ENCODE measurements at regions not wholly inside any gene's neighbourhood (a gene's known extent, or its start where the extent isn't known, plus 50 kb on each side); places are given as distances from the start of the nearest gene placed in this dataset.
"Not testable (repeated sequence)": the region's sequence is repeated elsewhere in the genome, so short reads cannot be mapped to it uniquely, and the experiment has no call there.

DNA sequence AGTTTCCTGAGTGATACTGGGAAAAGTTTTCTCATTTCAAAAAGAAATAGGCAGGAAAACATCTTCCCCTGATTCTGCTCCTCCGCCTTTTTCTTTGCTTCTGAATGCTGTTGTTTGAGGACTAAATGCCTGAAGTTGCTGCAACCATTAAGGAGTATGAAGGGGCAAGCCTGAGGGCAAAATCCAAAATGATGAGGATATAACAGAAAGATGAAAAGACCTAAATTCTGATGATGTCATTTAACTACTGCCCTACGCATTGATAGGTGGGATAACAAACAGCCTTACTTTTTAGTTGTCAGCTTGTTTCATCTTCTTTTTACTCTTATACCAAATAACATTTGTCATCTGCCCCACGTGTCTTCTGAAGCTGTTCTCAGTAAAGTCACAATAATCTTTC, 474.6 kb upstream of the MMS22L start:
- H3K27me3 ChIP-seq (ENCODE audit: insufficient read depth, low read length), result no peaks in the 10 kb centered on the region
- intact Hi-C loops (cut with micrococcal nuclease), result no loop called here
- Mint-ChIP-seq H3K36me3 (no peaks in the 10 kb centered on the region), H3K4me1 (no peaks in the 10 kb centered on the region), H3K4me3 (no peak overlapping the region), H3K27ac (no peak overlapping the region), H3K9me3 (peaks cover 0 to 5% (median 2%) of the 10 kb centered on the region in 8 donors), H3K27me3 (no peaks in the 10 kb centered on the region)
- ChIA-PET CTCF (ENCODE audit: partially characterized antibody) (no interaction called here), POLR2A (ENCODE audit: partially characterized antibody) (no interaction called here)
- H3K27ac ChIP-seq (ENCODE audit: low read depth, low read length), result no peak overlapping the region
- no peak for DNase-seq
- H3K9me3 ChIP-seq (ENCODE audit: control insufficient read depth in 1 of 2, low read length in 2 of 2), result no peaks in the 10 kb centered on the region
- H3K4me1 ChIP-seq (ENCODE audit: insufficient read depth, low read length), result no peaks in the 10 kb centered on the region
- no peaks in the 10 kb centered on the region for H3K36me3 ChIP-seq (ENCODE audit: insufficient read depth, low read length)
- H3K4me3 ChIP-seq (ENCODE audit: low read length in 2 of 2), result no peak overlapping the region

DNA sequence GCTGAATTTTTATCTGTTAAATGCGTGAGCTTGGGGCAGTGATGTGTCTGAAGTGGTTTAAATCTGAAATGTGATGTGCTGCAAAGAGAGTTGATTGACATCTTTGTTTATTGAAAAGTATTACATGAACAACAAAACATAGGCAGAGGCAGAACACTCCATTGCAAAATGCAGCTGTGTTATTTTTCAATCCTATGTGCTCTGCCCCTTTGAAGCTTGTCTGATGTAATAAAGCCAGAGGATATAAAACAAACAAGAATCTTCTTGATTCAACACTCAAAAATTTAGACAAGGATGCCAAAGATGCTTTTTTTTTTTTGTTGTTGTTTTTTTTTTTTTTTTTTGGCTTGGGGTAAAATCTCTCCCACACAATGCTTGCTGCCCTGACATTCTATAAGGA, 482.4 kb upstream of the MMS22L start:
- no peak overlapping the region for H3K4me3 Mint-ChIP-seq
- Histone ChIP-seq H3K27me3 (ENCODE audit: insufficient read depth, low read length) (no peaks in the 10 kb centered on the region), H3K9me3 (ENCODE audit: control insufficient read depth in 1 of 2, low read length in 2 of 2) (no peaks in the 10 kb centered on the region), H3K27ac (ENCODE audit: low read depth, low read length) (no peak overlapping the region), H3K4me3 (ENCODE audit: low read length in 2 of 2) (no peak overlapping the region), H3K36me3 (ENCODE audit: insufficient read depth, low read length) (no peaks in the 10 kb centered on the region), H3K4me1 (ENCODE audit: insufficient read depth, low read length) (no peaks in the 10 kb centered on the region)
- ChIA-PET CTCF (ENCODE audit: partially characterized antibody) (no interaction called here), POLR2A (ENCODE audit: partially characterized antibody) (no interaction called here)
- no peak overlapping the region for H3K27ac Mint-ChIP-seq
- no peaks in the 10 kb centered on the region for H3K4me1 Mint-ChIP-seq
- no peak for DNase-seq
- H3K36me3 Mint-ChIP-seq, result no peaks in the 10 kb centered on the region
- intact Hi-C loops (cut with micrococcal nuclease), result no loop called here
- H3K27me3 Mint-ChIP-seq, result peaks cover 0 to 1% of the 10 kb centered on the region in 2 donors
- H3K9me3 Mint-ChIP-seq, result peaks cover 0 to 4% (median 0%) of the 10 kb centered on the region in 8 donors

DNA sequence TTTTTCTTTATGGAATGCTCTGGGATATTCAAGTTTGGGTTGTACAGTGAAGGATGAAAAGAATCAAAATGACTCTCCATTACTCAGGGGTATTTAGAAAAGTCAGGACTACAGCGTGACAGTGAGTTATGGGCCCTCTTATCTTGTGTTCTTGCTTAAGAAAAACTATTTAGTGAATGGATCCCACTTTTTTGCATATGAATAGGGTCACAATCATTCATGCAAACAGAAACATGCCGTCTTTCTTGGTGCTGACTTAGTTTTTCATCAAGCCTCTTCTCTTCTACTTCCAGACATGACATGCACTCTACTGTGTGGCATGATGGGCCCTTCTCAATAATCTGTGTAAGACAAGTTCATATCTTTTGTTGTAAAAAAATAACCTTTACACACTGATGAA, 488.4 kb upstream of the MMS22L start:
- POLR2A ChIA-PET (ENCODE audit: partially characterized antibody), result no interaction called here
- H3K4me3 Mint-ChIP-seq, result no peak overlapping the region
- CTCF ChIA-PET (ENCODE audit: partially characterized antibody), result no interaction called here
- Histone ChIP-seq H3K27me3 (ENCODE audit: insufficient read depth, low read length) (no peaks in the 10 kb centered on the region), H3K4me1 (ENCODE audit: insufficient read depth, low read length) (no peaks in the 10 kb centered on the region), H3K4me3 (ENCODE audit: low read length in 2 of 2) (no peak overlapping the region), H3K27ac (ENCODE audit: low read depth, low read length) (no peak overlapping the region), H3K9me3 (ENCODE audit: control insufficient read depth in 1 of 2, low read length in 2 of 2) (no peaks in the 10 kb centered on the region), H3K36me3 (ENCODE audit: insufficient read depth, low read length) (no peaks in the 10 kb centered on the region)
- intact Hi-C loops (cut with micrococcal nuclease), result no loop called here
- peaks cover 0 to 6% (median 3%) of the 10 kb centered on the region in 8 donors for H3K9me3 Mint-ChIP-seq
- H3K27me3 Mint-ChIP-seq, result peaks cover 0 to 1% of the 10 kb centered on the region in 2 donors
- DNase-seq, result no peak
- H3K27ac Mint-ChIP-seq, result no peak overlapping the region
- H3K4me1 Mint-ChIP-seq, result no peaks in the 10 kb centered on the region
- H3K36me3 Mint-ChIP-seq, result no peaks in the 10 kb centered on the region

DNA sequence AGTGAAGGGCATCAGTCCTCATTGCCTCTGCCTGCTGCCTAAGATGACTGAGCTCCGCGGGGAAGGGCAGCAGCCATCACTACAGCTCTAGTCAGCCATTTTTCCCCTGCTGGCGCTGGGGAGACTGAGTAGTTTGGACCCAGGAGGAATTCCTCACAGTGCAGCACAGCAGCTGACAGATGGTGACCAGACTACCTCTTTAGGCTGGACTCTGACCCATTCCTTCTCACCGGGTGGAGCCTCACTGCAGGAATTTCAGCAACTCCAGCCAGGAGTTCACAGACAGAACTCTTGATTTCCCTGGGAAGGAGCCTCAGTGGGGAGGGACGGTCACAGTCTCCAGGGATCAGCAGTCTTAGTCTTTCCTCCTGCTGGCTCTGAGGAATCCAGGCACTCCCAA, 492.0 kb upstream of the MMS22L start:
- Histone ChIP-seq H3K9me3 (ENCODE audit: control insufficient read depth in 1 of 2, low read length in 2 of 2) (no peaks in the 10 kb centered on the region), H3K4me1 (ENCODE audit: insufficient read depth, low read length) (no peaks in the 10 kb centered on the region), H3K4me3 (ENCODE audit: low read length in 2 of 2) (no peak overlapping the region), H3K36me3 (ENCODE audit: insufficient read depth, low read length) (no peaks in the 10 kb centered on the region), H3K27me3 (ENCODE audit: insufficient read depth, low read length) (no peaks in the 10 kb centered on the region), H3K27ac (ENCODE audit: low read depth, low read length) (no peak overlapping the region)
- Mint-ChIP-seq H3K27ac (no peak overlapping the region), H3K4me1 (no peaks in the 10 kb centered on the region), H3K4me3 (no peak overlapping the region), H3K9me3 (peaks cover 0 to 4% (median 3%) of the 10 kb centered on the region in 8 donors), H3K27me3 (peaks cover 0 to 3% of the 10 kb centered on the region in 2 donors), H3K36me3 (no peaks in the 10 kb centered on the region)
- intact Hi-C loops (cut with micrococcal nuclease), result no loop called here
- CTCF ChIA-PET (ENCODE audit: partially characterized antibody), result no interaction called here
- DNase-seq, result no peak
- POLR2A ChIA-PET (ENCODE audit: partially characterized antibody), result no interaction called here

DNA sequence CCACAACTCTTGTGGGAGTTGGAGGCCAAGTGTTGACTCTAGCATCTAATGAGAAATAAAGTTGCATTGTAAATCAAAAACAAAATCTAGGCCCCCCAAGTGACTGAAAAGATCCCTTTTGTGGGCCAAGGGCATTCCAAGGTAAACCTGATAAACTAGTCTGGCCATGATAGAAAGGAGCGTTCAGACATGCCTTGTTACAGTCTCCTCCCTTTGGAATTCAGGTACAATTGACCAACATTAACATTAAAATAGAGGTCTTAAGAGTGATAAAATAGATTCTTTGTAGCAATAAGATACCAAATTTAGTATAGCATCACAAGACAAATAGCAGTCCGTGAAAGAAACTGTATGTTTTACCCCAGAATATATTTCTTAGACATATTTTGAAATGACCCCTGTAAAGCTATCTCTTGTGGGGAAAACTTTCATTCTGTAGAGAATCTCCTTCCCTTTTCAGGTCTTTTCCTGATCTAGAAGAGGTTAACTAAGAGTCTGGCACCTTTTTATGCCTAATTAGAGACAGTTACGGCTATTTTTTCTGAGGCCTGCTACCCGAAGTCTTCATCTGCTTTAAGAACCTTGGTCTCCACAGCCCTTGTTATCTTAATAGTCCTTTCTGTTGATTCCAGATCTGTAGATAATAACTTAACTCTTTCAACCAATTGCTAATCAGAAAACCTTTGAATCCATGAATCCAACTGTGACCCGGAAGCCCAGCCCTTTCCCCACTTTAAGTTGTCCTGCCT, 495.4 kb upstream of the MMS22L start:
- Mint-ChIP-seq H3K27me3 (peaks cover 0 to 1% of the 10 kb centered on the region in 2 donors), H3K27ac (no peak overlapping the region), H3K36me3 (no peaks in the 10 kb centered on the region), H3K9me3 (peaks cover 2 to 11% (median 4%) of the 10 kb centered on the region in 8 donors), H3K4me1 (no peaks in the 10 kb centered on the region), H3K4me3 (no peak overlapping the region)
- Histone ChIP-seq H3K4me1 (ENCODE audit: insufficient read depth, low read length) (no peaks in the 10 kb centered on the region), H3K27me3 (ENCODE audit: insufficient read depth, low read length) (no peaks in the 10 kb centered on the region), H3K4me3 (ENCODE audit: low read length in 2 of 2) (no peak overlapping the region), H3K27ac (ENCODE audit: low read depth, low read length) (no peak overlapping the region), H3K9me3 (ENCODE audit: control insufficient read depth in 1 of 2, low read length in 2 of 2) (no peaks in the 10 kb centered on the region), H3K36me3 (ENCODE audit: insufficient read depth, low read length) (no peaks in the 10 kb centered on the region)
- CTCF ChIA-PET (ENCODE audit: partially characterized antibody), result no interaction called here
- POLR2A ChIA-PET (ENCODE audit: partially characterized antibody), result no interaction called here
- DNase-seq, result no peak
- intact Hi-C loops (cut with micrococcal nuclease), result no loop called here

DNA sequence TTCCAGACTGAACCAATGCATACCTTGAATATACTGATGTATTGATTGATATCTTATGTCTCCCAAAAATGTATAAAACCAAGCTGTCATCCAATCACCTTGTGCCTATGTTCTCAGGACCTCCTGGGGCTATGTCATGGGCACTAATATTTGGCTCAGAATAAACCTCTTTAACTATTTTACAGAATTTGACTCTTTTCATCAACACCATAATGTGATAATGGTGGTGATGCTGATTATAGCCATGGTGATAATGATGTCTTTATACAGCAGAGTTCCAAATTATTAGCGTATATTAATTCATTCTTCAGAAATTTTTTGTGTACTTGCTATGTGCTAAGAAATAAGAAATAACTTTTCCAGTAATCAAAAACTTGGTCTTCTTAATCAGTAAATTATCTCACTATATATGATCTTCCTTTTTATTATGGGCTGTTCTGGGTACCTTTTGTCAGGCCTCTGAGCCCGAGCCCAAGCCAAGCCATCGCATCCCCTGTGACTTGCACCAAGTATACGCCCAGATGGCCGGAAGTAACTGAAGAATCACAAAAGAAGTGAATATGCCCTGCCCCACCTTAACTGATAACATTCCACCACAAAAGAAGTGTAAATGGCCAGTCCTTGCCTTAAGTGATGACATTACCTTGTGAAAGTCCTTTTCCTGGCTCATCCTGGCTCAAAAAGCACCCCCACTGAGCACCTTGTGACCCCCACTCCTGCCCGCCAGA, 496.2 kb upstream of the MMS22L start:
- POLR2A ChIA-PET (ENCODE audit: partially characterized antibody); CTCF ChIA-PET (ENCODE audit: partially characterized antibody); H3K4me1 Mint-ChIP-seq; DNase-seq; H3K9me3 ChIP-seq (ENCODE audit: control insufficient read depth in 1 of 2, low read length in 2 of 2); H3K36me3 Mint-ChIP-seq; H3K4me3 ChIP-seq (ENCODE audit: low read length in 2 of 2); H3K27ac ChIP-seq (ENCODE audit: low read depth, low read length); H3K36me3 ChIP-seq (ENCODE audit: insufficient read depth, low read length); intact Hi-C loops (cut with micrococcal nuclease); H3K4me1 ChIP-seq (ENCODE audit: insufficient read depth, low read length); H3K27ac Mint-ChIP-seq; H3K27me3 ChIP-seq (ENCODE audit: insufficient read depth, low read length); H3K4me3 Mint-ChIP-seq; H3K27me3 Mint-ChIP-seq: not testable (repeated sequence)
- H3K9me3 Mint-ChIP-seq, result peaks cover 2 to 11% (median 3%) of the 10 kb centered on the region in 8 donors

DNA sequence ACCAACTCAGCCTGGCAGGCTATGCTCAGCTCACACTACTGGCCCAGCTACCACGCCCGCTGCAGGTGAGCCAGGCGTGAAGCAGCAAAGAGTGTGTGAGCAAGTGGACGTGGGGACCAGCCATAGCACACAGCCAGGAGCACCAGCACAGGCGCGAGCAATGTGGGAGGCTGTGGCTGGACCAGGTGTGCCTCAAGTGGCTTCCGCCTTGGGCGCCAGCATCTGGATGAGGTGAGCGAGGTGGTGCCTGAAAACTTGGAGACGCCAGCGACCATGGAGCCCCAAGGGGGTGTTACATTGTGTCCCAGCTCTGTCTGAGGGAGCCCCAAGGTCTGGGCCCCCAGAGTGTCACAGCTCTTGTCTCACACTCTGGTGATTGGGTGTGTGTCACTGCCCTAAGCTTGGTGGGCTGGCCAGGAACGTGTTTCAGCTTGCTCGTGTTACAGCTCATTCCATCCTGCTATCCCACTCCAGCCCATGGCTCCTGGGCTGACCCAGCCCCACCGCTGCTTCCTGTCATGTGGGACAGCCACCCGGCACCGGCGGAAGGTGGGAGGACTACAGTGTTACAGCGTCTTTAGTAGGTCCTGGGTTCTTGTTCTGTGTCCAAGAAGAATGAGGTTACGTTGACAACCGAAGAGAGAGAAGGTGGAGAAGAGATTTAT, 508.0 kb upstream of the MMS22L start:
- Mint-ChIP-seq H3K9me3 (peaks cover 0 to 13% (median 2%) of the 10 kb centered on the region in 8 donors), H3K4me3 (no peak overlapping the region), H3K4me1 (no peaks in the 10 kb centered on the region), H3K36me3 (no peaks in the 10 kb centered on the region), H3K27ac (peak overlapping the region in 1 of 7 donors; percentile 38), H3K27me3 (no peaks in the 10 kb centered on the region)
- intact Hi-C loops (cut with micrococcal nuclease), result no loop called here
- no peaks in the 10 kb centered on the region for H3K9me3 ChIP-seq (ENCODE audit: control insufficient read depth in 1 of 2, low read length in 2 of 2)
- ChIA-PET POLR2A (ENCODE audit: partially characterized antibody) (no interaction called here), CTCF (ENCODE audit: partially characterized antibody) (no interaction called here)
- no peak for DNase-seq
- H3K27ac ChIP-seq (ENCODE audit: low read depth, low read length), result no peak overlapping the region
- H3K36me3 ChIP-seq (ENCODE audit: insufficient read depth, low read length), result no peaks in the 10 kb centered on the region
- no peaks in the 10 kb centered on the region for H3K27me3 ChIP-seq (ENCODE audit: insufficient read depth, low read length)
- H3K4me1 ChIP-seq (ENCODE audit: insufficient read depth, low read length), result no peaks in the 10 kb centered on the region
- no peak overlapping the region for H3K4me3 ChIP-seq (ENCODE audit: low read length in 2 of 2)

Data from CD4-positive, alpha-beta memory T cell (primary cell).